ENCODE measurements at regions not wholly inside any gene's neighbourhood (a gene's known extent, or its start where the extent isn't known, plus 50 kb on each side); places are given as distances from the start of the nearest gene placed in this dataset.
"Not testable (repeated sequence)": the region's sequence is repeated elsewhere in the genome, so short reads cannot be mapped to it uniquely, and the experiment has no call there.

GRCh38 chr9:99660191-99660636, 161.5 kb upstream of the NR4A3 start:
- TF ChIP-seq CTCF (IDR thresholded peaks at IDR 0.05; ENCODE audit: low read depth, low read length, missing control alignments): no peak
- no peak overlapping the region for H3K4me3 ChIP-seq (ENCODE audit: low read depth, low read length)
- in situ Hi-C loops (cut with HindIII; ENCODE audit: low pct_ligation_motif_present, low sequenced_read_pairs): no loop called here
- peaks cover 2% of the 10 kb centered on the region for H3K27me3 ChIP-seq (replicated peaks)
- H3K36me3 ChIP-seq (replicated peaks): no peaks in the 10 kb centered on the region
- no peak overlapping the region for H3K27ac ChIP-seq
- DNase-seq: no peak

- in situ Hi-C loops (cut with HindIII; ENCODE audit: low pct_ligation_motif_present, low sequenced_read_pairs): no loop called here
- no peak for TF ChIP-seq CTCF (IDR thresholded peaks at IDR 0.05; ENCODE audit: low read depth, low read length, missing control alignments)
- no peak for DNase-seq
- Histone ChIP-seq H3K4me3 (ENCODE audit: low read depth, low read length) (no peak overlapping the region), H3K36me3 (replicated peaks) (no peaks in the 10 kb centered on the region), H3K27ac (no peak overlapping the region), H3K27me3 (replicated peaks) (peaks cover 2% of the 10 kb centered on the region)
These were observed 158.4 kb upstream of the NR4A3 start for GRCh38 chr9:99663297-99663696.

GRCh38 chr9:99663856-99664255, 157.8 kb upstream of the NR4A3 start:
- DNase-seq: no peak
- Histone ChIP-seq H3K27ac (no peak overlapping the region), H3K27me3 (replicated peaks) (peaks cover 2% of the 10 kb centered on the region), H3K36me3 (replicated peaks) (no peaks in the 10 kb centered on the region), H3K4me3 (ENCODE audit: low read depth, low read length) (no peak overlapping the region)
- in situ Hi-C loops (cut with HindIII; ENCODE audit: low pct_ligation_motif_present, low sequenced_read_pairs): no loop called here
- peak; percentile 21 for TF ChIP-seq CTCF (IDR thresholded peaks at IDR 0.05; ENCODE audit: low read depth, low read length, missing control alignments)

- no peak overlapping the region for H3K27ac ChIP-seq
- H3K4me3 ChIP-seq (ENCODE audit: low read depth, low read length): no peak overlapping the region
- H3K36me3 ChIP-seq (replicated peaks): no peaks in the 10 kb centered on the region
- no peaks in the 10 kb centered on the region for H3K27me3 ChIP-seq (replicated peaks)
- TF ChIP-seq CTCF (IDR thresholded peaks at IDR 0.05; ENCODE audit: low read depth, low read length, missing control alignments): no peak
- no peak for DNase-seq
- in situ Hi-C loops (cut with HindIII; ENCODE audit: low pct_ligation_motif_present, low sequenced_read_pairs): no loop called here
These were observed 155.1 kb upstream of the NR4A3 start for GRCh38 chr9:99666571-99666970.

GRCh38 chr9:99670886-99671285, 150.8 kb upstream of the NR4A3 start:
- DNase-seq; H3K4me3 ChIP-seq (ENCODE audit: low read depth, low read length); H3K27ac ChIP-seq; H3K36me3 ChIP-seq (replicated peaks); H3K27me3 ChIP-seq (replicated peaks); in situ Hi-C loops (cut with HindIII; ENCODE audit: low pct_ligation_motif_present, low sequenced_read_pairs): not testable (repeated sequence)

GRCh38 chr9:99677281-99677680, 144.4 kb upstream of the NR4A3 start:
- TF ChIP-seq CTCF (IDR thresholded peaks at IDR 0.05; ENCODE audit: low read depth, low read length, missing control alignments): no peak
- Histone ChIP-seq H3K27ac (no peak overlapping the region), H3K4me3 (ENCODE audit: low read depth, low read length) (no peak overlapping the region), H3K27me3 (replicated peaks) (no peaks in the 10 kb centered on the region), H3K36me3 (replicated peaks) (no peaks in the 10 kb centered on the region)
- peak; percentile 34 for DNase-seq
- in situ Hi-C loops (cut with HindIII; ENCODE audit: low pct_ligation_motif_present, low sequenced_read_pairs): no loop called here

Measured in brain microvascular endothelial cell (primary cell).